ENCODE measurements at regions not wholly inside any gene's neighbourhood (a gene's known extent, or its start where the extent isn't known, plus 50 kb on each side); places are given as distances from the start of the nearest gene placed in this dataset.
A peak's percentile ranks its signal among the peaks of the same experiment; 100 is the strongest.

- TF ChIP-seq CTCF (conservative IDR thresholded peaks at IDR 0.05 in 1 of 2, IDR thresholded peaks at IDR 0.05 in 1 of 2; ENCODE audit: extremely low read depth in 1 of 2, insufficient read depth in 1 of 2, low read depth in 1 of 2, low read length in 2 of 2) (peak in 1 of 2 donors; percentile 29), EZH2 (IDR thresholded peaks at IDR 0.05; ENCODE audit: borderline replicate concordance, low read length) (no peak)
Observed at GRCh38 chr2:176817061-176817565, 395.5 kb upstream of the HNRNPA3 start.
